Endothelial cell (in vitro differentiated cells): ENCODE measurements at regions not wholly inside any gene's neighbourhood (a gene's known extent, or its start where the extent isn't known, plus 50 kb on each side); places are given as distances from the start of the nearest gene placed in this dataset.

Experiments used
- DNase-seq: peaks from one replicate; pipeline ENCODE4 v3.0.0; 2021; ENCODE audit warnings: low spot score
- H3K27ac Mint-ChIP-seq: one replicate; pipeline ENCODE4 v1.8.0; 2021; ENCODE audit warnings: mixed read lengths, inconsistent platforms; ENCODE audit not compliant: unreplicated experiment
- H3K27me3 Mint-ChIP-seq: one replicate; pipeline ENCODE4 v1.8.0; 2021; ENCODE audit warnings: mild to moderate bottlenecking, moderate library complexity, mixed read lengths, inconsistent platforms; ENCODE audit not compliant: unreplicated experiment
- H3K36me3 Mint-ChIP-seq: one replicate; pipeline ENCODE4 v1.8.0; 2021; ENCODE audit warnings: mild to moderate bottlenecking, low read depth, mixed read lengths, inconsistent platforms; ENCODE audit not compliant: unreplicated experiment
- H3K4me1 Mint-ChIP-seq: one replicate; pipeline ENCODE4 v1.8.0; 2021; ENCODE audit warnings: mild to moderate bottlenecking, mixed read lengths, inconsistent platforms; ENCODE audit not compliant: unreplicated experiment
- H3K4me3 Mint-ChIP-seq: one replicate; pipeline ENCODE4 v1.8.0; 2021; ENCODE audit warnings: mild to moderate bottlenecking, mixed read lengths, inconsistent platforms; ENCODE audit not compliant: unreplicated experiment
- H3K9me3 Mint-ChIP-seq: one replicate; pipeline ENCODE4 v1.8.0; 2021; ENCODE audit warnings: mixed read lengths, inconsistent platforms; ENCODE audit not compliant: unreplicated experiment
- TF ChIP-seq, protein P1 (sequence below): fragments of 200-600 bp; sonication (generic); IDR thresholded peaks from one replicate; pipeline ENCODE4 v1.5.0; 2021; ENCODE audit warnings: antibody characterized with exemption; ENCODE audit not compliant: unreplicated experiment

DNA sequence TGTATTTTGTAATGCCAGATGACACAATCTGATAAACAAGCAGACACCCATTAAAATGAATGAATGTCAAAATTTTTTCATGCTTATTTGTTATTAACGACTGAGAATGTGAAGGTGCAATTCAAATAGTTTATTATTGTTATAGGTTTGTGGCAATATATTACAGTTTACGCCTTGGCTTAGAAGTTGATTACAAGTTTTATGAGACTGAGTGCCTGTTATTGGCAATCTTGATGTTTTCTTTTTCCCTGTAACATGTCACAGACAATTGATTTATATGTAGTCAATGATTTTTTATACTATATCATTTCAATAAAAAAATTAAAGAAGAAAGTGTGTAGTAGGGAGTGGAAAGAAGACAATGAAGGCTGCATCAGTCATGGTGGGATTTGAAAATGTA is 144.1 kb upstream of the EEF1E1 start:
- Mint-ChIP-seq H3K36me3 (no peaks in the 10 kb centered on the region), H3K4me1 (peaks cover 8% of the 10 kb centered on the region), H3K27me3 (no peaks in the 10 kb centered on the region), H3K27ac (no peak overlapping the region), H3K9me3 (no peaks in the 10 kb centered on the region), H3K4me3 (no peak overlapping the region)
- TF ChIP-seq, protein P1, sequence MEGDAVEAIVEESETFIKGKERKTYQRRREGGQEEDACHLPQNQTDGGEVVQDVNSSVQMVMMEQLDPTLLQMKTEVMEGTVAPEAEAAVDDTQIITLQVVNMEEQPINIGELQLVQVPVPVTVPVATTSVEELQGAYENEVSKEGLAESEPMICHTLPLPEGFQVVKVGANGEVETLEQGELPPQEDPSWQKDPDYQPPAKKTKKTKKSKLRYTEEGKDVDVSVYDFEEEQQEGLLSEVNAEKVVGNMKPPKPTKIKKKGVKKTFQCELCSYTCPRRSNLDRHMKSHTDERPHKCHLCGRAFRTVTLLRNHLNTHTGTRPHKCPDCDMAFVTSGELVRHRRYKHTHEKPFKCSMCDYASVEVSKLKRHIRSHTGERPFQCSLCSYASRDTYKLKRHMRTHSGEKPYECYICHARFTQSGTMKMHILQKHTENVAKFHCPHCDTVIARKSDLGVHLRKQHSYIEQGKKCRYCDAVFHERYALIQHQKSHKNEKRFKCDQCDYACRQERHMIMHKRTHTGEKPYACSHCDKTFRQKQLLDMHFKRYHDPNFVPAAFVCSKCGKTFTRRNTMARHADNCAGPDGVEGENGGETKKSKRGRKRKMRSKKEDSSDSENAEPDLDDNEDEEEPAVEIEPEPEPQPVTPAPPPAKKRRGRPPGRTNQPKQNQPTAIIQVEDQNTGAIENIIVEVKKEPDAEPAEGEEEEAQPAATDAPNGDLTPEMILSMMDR: no peak
- no peak for DNase-seq

DNA sequence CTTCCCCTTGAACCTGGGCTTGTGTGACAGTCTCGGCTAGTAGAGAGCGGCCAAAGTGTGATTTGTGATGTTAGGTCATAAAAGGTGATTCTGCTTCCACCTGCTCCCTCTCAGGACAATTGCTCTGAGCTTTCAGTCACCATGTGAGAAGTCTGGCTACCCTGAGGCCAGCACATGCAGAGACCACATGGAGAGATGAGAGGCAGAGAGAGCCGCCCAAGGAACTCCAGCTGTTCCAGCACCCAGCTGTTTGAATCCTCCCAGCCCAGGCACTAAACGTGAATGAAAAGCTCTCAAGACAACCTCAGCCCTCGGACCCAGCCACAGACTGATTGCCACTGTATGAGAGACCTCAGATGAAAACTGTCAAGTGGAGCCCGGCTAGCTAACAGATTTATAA is 143.4 kb upstream of the EEF1E1 start:
- H3K4me3 Mint-ChIP-seq: no peak overlapping the region
- H3K9me3 Mint-ChIP-seq: no peaks in the 10 kb centered on the region
- H3K27ac Mint-ChIP-seq: no peak overlapping the region
- peaks cover 8% of the 10 kb centered on the region for H3K4me1 Mint-ChIP-seq
- TF ChIP-seq, protein P1: no peak
- no peak for DNase-seq
- no peaks in the 10 kb centered on the region for H3K36me3 Mint-ChIP-seq
- no peaks in the 10 kb centered on the region for H3K27me3 Mint-ChIP-seq

GRCh38 chr6:8243475-8243874 is 141.1 kb upstream of the EEF1E1 start:
- H3K27me3 Mint-ChIP-seq: no peaks in the 10 kb centered on the region
- peaks cover 8% of the 10 kb centered on the region for H3K4me1 Mint-ChIP-seq
- no peaks in the 10 kb centered on the region for H3K36me3 Mint-ChIP-seq
- no peaks in the 10 kb centered on the region for H3K9me3 Mint-ChIP-seq
- no peak overlapping the region for H3K4me3 Mint-ChIP-seq
- DNase-seq: no peak
- H3K27ac Mint-ChIP-seq: no peak overlapping the region
- TF ChIP-seq, protein P1: no peak

DNA sequence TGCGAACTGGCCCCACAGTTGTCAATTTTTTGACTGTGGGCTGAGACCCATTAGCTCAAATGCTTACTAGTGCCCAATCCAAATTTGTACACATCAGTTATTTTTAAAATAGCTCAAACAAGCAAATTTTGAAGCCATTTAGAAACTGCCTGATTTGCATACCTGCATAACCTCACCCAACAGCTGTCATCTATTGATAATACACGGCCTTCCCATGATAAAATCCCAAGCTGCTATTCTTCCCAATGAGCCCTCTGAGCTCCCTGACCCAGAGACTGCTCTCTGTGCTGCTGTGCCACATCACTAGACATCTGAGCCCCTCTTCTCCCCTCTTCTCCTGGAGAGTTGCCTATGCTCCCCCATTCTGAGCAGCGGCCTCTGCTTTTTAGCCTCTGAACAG is 140.5 kb upstream of the EEF1E1 start:
- no peaks in the 10 kb centered on the region for H3K36me3 Mint-ChIP-seq
- no peak overlapping the region for H3K27ac Mint-ChIP-seq
- TF ChIP-seq, protein P1: no peak
- no peaks in the 10 kb centered on the region for H3K9me3 Mint-ChIP-seq
- no peak for DNase-seq
- H3K27me3 Mint-ChIP-seq: no peaks in the 10 kb centered on the region
- no peak overlapping the region for H3K4me3 Mint-ChIP-seq
- peaks cover 8% of the 10 kb centered on the region for H3K4me1 Mint-ChIP-seq

DNA sequence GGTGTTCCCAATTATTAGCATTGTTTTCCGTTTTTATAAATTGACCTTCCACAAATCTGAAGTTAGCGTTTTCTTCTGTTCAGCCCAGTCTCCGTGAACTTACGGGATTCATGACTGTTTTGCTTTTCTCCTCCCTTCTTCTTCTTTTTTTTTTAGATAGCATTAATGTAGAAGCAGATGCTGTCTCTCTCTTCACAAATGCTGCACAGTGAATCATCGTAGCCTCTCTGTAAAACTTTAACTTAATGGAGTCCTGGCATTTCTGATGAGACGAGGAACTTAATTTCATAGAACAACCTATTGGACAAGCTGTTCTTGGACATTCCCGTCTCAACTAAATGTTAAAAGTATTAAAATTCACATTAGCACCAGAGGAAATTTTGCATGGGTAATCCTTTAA is 138.0 kb upstream of the EEF1E1 start:
- H3K9me3 Mint-ChIP-seq: no peaks in the 10 kb centered on the region

More for the DNA sequence above, 138.0 kb upstream of the EEF1E1 start:
- TF ChIP-seq, protein P1: no peak
- no peak for DNase-seq
- Mint-ChIP-seq H3K4me3 (no peak overlapping the region), H3K36me3 (no peaks in the 10 kb centered on the region), H3K27ac (no peak overlapping the region), H3K4me1 (peaks cover 8% of the 10 kb centered on the region), H3K27me3 (no peaks in the 10 kb centered on the region)
